Renal cortex interstitium (tissue), 11 donors: ENCODE measurements at regions not wholly inside any gene's neighbourhood (a gene's known extent, or its start where the extent isn't known, plus 50 kb on each side); places are given as distances from the start of the nearest gene placed in this dataset.

Experiments
- DNase-seq, 11 donors: peaks; one replicate each; pipeline ENCODE4 v3.0.0-alpha.2; 2013; ENCODE audit warnings: low read depth in 9 of 11, low spot score in 4 of 11; ENCODE audit errors: extremely low read depth in 1 of 11

DNA sequence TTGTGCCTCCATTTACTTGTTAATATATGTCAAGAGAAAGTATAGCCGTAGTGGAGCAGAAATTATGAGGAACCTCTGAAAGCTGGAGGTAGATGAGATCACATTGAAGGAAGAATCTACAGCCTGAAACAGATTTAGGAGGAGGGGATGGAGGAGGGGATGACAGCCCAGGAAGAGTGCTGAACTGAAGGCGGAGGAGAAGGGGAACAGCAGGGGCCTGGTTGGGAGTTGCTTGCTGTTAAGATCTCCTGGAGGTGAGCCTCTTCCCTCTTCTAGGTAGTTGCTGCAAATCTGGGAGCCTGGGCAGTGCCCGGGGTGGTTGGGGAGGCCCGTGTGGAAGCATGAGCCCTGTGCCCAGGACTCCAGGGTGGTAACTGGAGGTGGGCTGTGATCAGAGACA is 111.8 kb upstream of the SEMA6A start:
- no peak for DNase-seq

DNA sequence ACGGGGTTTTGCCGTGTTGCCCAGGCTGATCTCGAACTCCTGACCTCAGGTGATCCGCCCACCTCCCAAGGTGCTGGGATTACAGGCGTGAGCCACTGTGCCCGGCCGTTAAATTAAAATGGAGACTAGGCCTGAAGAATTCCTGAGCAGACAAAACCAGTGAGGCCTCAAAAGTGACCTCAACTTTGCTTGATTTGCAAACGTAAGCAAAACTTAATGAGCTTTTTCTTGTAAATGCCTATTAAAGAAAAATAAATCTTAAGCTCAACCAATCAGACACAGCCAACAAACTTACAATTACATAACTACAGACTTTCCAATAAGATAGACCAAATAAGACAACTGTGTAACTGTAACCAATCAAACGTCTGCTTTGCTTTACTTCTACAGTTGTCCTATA is 111.3 kb upstream of the SEMA6A start:
- no peak for DNase-seq

DNA sequence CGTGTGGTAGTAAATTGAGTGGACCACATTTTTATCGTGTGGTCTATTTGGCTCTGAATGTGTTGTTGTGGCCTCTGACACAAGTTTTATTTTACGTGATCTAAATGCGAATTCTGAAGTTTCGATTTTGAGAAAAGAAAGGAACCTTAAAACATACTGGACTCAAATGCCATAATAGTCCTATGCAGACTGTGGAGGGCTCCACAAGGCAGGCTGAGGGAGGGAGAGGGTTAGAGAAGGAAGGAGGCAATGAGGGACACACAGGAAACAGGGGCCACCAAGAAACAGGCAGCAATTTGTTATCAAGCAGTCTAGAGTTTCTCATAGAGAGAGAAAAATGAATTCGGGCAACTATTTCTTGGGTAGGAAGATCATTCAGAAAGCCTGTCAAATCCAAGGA is 110.4 kb upstream of the SEMA6A start:
- no peak for DNase-seq

DNA sequence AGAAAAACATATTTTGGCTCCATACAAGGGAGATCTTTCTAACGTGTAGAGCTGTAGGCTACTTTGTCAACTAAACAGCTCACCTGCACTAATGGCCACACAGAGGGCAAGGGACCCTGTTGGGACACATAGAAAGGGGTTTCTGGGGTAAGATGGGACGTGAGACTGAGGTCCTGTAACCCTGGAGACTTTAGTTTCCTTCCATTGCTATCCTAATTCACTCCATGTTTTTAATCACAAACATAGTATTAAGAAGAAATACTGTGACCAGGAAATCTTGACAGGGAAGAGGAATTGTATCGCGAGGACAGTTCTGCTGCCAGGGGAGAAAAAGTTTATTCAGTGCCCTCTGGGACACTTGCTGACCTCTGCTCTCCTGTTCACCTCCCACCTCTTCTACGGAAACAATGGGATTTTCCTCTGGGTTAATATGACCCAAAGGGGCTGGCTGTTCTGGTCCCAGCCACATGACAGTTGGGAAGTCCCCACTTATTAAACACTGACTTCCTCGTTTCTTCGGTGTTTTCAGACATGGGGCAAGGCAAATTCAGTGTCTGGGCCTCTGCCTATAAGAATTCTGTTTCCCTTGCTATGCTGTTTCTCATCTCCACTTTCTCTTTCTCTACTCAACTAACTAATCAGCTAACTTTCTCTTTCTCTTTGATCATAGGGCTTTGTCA is 106.9 kb upstream of the SEMA6A start:
- DNase-seq = no peak

DNA sequence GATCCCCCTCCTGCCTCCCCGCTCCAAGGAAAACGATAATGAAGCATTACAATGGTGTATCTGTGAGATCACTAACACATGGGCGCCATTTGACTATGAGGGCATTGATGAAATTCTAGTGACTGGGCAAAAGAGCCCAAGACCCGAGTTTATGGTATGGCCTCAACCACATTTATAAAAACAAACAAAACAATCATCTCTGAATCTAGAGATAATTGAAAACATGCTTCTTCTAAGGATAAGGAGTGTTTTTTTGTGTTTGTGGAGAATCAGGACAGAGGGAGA is 100.9 kb upstream of the SEMA6A start:
- DNase-seq = no peak

DNA sequence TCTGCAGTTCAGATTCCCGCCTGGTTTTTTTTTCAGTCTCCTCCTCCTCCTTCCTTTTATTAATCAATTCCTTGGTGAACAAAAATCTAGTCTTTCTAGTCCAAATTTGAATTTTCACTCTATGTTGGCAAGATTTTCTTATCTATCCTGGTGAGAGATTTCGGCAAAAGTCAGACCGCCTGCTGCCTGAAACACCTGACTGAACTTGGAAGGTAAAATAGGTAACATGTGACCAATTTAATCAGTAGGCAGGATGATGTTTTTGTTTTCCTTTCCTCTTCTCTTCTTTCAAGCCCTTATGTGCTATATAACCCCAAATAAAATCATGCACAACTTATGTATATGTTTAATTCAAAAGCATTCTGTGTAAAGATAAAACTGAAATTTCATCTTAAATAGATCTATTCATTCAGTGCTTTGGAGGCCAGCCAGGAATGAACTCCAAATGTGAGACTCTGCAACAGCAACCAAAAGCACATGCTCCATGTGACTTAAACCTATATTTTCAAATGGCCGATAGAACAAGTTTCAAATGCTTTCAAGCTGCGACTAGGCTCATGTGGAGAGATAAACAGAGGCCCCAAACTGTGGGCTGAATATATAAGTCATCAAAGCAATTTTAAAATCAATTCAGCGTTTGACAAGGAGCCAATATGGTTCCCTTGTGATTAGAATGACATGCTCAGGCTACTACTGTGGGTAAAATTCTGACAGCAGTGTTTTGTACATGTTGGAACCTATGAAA is 100.4 kb upstream of the SEMA6A start:
- no peak for DNase-seq

DNA sequence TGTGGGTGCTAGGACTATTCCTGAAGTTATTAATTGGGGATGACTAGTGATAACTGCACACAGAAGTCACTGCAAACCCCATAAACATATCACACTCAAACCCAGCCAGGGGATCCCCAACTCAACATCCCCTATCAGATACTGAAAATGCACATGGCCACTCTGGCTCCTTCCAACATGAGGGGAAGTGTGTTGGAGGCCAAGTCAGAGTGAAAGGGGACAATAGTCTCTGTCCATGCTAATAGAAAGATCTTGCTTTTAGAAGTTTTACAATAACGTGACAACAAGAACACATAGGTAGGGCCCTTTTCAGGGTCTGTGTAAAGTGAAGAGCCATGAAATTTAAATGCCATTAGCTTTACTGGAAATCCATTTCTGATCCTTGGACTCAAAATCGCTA is 98.8 kb upstream of the SEMA6A start:
- DNase-seq = no peak

DNA sequence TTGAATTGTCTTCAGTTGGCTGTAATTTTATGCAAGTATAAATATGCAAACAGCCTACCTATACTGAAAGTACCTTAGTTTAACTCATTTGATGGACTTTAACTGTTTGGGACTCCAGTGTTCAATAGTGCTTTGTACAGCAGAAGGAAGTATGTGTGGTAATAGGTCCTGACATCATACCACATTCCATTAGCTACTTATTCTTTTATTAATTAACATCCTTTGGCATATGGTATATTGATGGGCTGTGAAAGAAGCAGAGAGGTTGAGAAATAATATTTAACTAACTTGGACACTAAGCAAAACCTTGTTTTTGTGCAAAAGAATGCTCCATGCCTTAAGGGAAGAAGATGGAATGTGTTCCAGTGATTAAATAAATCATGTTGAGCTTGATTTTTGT is 97.6 kb upstream of the SEMA6A start:
- DNase-seq = no peak

DNA sequence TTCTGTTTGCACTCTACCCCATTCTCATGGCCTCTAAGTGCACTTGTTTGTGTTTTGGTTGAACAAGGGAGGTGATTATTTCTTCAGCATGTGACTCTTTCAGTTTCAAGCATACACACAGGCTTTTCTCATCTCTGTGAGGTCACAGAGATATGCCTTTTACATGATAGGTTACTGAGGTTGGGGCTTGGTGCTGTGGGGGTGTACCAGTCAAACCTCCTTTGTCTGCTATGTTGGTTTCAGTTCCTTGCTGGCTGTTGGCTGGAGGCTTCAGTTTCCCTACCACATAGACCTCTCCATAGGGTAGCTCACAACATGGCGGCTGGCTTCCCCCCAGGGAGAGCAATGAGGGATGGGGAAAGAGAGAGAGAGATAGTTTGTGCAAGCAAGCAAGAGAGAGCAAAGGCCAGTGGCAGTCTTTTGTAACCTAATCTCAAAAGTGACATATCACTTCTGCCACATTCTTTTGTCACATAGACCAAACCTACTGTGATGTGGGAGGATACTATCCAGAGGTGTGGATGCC is 96.7 kb upstream of the SEMA6A start:
- DNase-seq = no peak

DNA sequence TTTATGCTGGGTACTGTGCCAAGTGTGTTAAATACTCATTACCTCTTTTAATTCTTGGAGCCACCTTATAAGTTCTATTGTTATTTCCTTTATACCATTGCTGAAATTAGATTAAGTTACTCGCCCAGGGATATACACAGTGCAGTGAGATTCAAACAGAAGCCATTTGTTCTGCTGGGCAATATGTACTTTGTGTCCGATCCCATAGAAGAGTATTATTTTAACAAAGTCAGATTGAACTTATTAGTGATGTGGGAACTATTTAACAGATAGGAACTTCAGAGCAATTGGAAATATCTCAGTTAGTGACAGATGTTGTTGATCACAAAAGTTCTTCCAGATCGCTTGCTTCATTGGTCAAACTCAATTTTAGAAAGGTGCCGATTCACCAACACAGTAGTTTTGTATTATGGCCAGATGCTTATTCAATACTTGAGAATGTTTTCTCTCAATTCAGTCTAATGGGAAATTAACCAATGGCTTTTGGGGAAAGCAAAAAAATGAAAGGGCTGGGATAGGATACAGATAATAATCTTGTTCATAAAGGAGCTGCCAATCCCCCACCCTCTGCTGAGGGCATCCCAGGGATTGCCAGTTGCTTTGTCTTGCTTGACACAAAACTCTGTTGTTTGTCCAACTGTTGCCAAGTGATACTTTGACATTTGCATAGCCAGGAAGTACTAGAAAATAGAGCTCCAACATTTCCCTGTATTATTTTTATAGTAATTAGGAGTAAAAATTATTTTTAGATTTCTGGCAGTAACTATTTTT is 94.8 kb upstream of the SEMA6A start:
- DNase-seq = peak in 1 of 11 donors; percentile 20

DNA sequence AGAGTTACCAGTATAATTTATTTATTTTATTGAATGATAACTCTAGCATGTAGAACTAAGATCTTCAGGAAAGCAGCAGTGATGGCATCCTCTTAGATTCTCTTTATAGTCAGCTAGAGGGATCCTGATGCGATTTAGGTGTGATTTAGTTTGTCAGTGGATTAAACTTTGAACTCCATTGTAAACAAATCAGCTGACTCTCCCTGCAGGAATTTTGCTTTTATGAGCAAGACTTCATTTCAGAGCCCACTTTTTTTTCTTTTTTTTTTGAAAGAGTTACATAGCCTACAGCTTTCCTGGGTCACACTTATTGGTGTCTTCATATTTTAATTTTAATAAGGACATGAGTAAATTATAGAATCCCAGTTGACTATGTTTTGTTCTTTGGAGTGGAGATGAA is 93.8 kb upstream of the SEMA6A start:
- DNase-seq = no peak

DNA sequence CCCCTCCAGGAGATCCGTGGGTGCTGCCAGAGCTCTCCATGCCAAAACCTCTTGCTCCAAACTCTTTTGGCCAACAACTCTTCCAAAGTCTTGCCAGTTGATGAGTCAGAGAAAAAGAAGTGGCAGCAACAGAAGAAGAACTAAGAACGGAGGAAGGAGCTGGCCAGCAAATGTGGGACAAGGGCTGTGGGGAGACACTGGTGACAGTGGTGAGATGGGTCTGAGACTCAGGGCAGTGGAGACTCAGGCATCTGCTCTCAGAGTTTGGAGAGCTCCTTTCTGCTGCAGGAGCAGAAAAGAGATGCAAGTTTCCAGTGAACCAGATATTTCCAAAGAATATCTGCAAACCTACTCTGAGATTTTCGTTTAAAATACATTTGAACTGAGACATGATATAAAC is 92.3 kb upstream of the SEMA6A start:
- DNase-seq = no peak

DNA sequence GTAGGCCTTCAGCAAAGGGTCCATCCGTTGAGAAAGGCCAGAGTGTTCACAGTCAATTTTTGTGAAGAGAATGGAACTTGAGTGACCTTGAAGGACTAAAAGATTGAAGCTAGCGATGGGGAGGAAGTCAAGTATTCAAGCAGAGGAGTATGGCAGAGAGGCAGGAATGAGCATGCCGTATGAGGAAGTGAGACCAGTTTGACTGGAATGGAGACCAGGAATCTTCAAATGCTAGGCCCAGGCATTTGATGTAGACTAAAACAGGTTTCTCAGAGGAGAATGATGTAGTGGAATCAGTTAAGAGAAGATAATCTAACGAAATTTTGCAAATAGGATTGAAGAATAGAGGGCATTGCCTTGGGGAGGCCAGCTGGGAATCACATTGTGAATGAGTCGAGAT is 90.4 kb upstream of the SEMA6A start:
- no peak for DNase-seq

DNA sequence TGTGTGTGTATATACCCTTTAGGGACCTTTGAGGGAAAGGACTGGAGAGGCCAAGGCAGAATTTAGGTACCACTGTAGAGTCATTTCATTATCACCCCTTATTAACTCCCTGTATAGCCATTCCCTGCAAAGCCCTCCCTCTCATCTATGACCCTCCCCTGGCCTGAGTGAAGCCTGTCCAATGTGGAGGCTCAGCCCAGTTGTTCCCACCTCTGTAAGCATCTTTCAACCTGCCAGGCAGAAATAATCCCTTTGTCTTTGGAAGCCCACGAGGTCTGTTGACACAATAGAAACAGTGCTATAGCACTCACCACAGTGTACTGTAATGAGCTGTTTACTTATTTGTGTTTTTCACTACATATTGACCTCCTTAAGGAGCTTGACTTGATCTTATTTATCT is 88.5 kb upstream of the SEMA6A start:
- DNase-seq = no peak

DNA sequence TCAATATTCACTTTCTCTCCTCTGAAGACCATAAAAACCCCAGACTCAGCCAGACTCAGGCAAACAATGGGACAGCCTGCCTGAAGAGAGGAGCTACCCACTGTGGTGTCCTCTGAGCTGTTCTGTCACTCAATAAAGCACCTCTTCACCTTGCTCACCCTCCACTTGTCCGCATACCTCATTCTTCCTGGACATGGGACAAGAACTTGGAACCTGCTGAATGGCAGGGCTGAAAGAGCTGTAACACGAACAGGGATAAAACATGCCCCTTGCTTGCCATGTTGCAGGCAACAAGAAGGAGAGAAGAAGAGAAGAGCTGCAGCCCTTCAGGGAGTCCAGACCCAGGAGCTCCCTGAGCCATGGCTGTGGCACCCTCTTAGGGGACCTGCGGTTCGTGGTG is 86.8 kb upstream of the SEMA6A start:
- DNase-seq = no peak

DNA sequence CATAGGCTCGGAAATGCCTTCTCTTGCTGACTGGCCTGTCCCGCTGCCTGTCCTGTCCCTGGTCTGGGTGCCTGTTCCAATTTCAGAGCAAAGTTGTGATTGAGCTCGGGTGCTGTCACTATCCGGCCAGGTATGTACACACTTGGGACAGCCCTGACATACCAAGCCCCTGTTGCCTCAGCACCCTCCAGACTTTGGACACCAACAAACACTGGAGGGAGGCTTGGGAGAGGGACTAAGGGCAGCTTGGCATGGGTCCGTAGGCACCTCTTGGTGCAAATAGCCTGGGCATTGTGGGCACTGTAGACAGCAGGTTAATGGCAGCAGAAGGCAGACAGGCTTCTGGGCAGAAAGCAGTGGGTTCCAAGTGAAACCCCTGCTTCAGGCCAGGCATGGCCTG is 86.3 kb upstream of the SEMA6A start:
- no peak for DNase-seq

DNA sequence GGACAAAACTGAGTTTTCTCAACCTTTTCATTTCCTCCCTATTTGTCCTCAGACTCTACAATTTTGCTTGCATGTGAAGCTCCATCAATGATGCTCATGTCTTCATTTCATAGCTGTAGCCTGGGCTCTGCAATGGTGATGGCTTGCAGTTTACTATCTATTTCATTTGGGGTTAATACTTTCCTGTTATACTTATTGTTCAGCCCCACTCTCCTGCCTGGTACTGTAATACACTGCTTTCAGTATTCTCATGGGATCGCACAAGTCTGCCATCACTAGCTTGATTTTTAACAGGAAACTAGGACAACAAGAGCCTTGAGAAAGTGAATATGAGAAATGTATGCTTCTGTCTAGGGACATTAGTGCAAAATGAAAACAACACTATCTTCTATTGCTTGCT is 84.2 kb upstream of the SEMA6A start:
- no peak for DNase-seq

DNA sequence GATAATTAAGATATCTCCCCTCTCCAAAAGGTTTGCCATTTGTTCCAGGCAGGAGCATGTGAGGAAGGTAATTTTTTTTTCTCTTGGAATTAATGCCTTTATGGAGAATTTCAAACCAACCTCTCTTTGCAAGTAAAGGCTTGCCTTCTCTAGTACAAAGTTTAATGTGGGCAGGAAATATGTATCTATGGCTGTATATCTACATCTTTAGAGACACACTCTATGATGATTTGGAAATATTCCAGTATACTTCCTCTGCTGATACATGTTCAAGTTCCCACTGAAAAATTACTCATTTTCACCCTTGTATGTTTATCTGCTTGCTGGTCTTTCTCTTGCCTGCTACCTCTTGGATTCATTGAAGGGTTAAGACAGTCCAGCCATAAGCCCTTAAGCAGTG is 83.5 kb upstream of the SEMA6A start:
- DNase-seq = no peak

DNA sequence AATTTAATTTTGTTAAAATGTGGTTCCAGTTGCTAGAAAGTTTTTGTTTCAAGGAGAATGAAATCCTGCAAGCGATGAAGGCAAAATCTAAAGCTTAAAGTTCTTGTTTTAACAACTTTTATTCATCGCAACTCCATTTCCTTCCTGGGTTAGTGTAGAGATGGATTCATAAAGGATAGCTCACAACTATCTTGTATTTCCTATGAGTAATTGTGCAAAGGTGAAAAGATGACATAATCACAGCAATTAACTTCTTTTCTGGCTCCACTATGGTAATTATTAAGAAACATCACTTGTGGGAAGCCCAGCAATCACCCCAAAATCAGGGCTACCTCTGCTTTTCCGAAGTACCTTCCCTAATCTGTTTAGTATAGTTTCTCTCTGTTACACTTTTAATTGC is 80.8 kb upstream of the SEMA6A start:
- no peak for DNase-seq

DNA sequence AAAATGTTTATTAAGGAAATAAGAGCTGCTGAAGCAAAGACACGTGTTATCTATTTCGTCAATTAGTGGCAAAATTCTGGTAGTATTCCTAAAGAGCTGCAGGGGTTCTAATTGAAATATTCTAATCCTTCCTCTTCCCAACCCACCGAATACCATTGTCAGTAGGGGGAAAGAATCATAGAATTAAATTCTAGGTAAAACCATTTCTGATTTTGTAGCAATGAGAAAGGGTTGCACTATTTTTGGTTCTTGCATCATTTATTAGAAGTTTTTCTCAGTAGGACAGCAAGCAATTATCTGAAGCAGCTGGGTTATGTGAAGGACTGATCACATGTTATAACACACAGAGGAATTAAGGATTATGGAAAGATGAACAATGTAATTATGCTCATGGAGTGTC is 80.3 kb upstream of the SEMA6A start:
- DNase-seq = no peak
